Globus pallidus (tissue), 1 donor: ENCODE measurements at regions not wholly inside any gene's neighbourhood (a gene's known extent, or its start where the extent isn't known, plus 50 kb on each side); places are given as distances from the start of the nearest gene placed in this dataset.
"Not testable (repeated sequence)": the region's sequence is repeated elsewhere in the genome, so short reads cannot be mapped to it uniquely, and the experiment has no call there.

Experiments
- DNase-seq: peaks from one replicate; pipeline ENCODE4 v3.0.0-alpha.2; 2015; ENCODE audit warnings: low spot score

GRCh38 chr4:24001486-24002329, 111.9 kb upstream of the PPARGC1A start:
- no peak for DNase-seq

GRCh38 chr4:24000470-24000831, 110.6 kb upstream of the PPARGC1A start:
- DNase-seq, result no peak

GRCh38 chr4:23999714-24000469, 110.0 kb upstream of the PPARGC1A start:
- no peak for DNase-seq

GRCh38 chr4:23993373-23993772, 103.5 kb upstream of the PPARGC1A start:
- no peak for DNase-seq

GRCh38 chr4:23991444-23991843, 101.6 kb upstream of the PPARGC1A start:
- no peak for DNase-seq

GRCh38 chr4:23986270-23986669, 96.4 kb upstream of the PPARGC1A start:
- no peak for DNase-seq

- no peak for DNase-seq
Observed at GRCh38 chr4:23981328-23981727, 91.5 kb upstream of the PPARGC1A start.

- DNase-seq, result no peak
Observed at GRCh38 chr4:23979534-23979933, 89.7 kb upstream of the PPARGC1A start.

- DNase-seq, result no peak
Observed at GRCh38 chr4:23978002-23978401, 88.2 kb upstream of the PPARGC1A start.

GRCh38 chr4:23976423-23976822, 86.6 kb upstream of the PPARGC1A start:
- no peak for DNase-seq

GRCh38 chr4:23973308-23973855, 83.5 kb upstream of the PPARGC1A start:
- DNase-seq, result no peak

- DNase-seq, result no peak
Observed at GRCh38 chr4:23972805-23973204, 83.0 kb upstream of the PPARGC1A start.

- DNase-seq, result no peak
Observed at GRCh38 chr4:23972187-23972586, 82.3 kb upstream of the PPARGC1A start.

- DNase-seq, result no peak
Observed at GRCh38 chr4:23970201-23970850, 80.5 kb upstream of the PPARGC1A start.

- DNase-seq, result no peak
Observed at GRCh38 chr4:23969635-23970145, 79.8 kb upstream of the PPARGC1A start.

- no peak for DNase-seq
Observed at GRCh38 chr4:23967281-23967680, 77.4 kb upstream of the PPARGC1A start.

GRCh38 chr4:23966725-23967124, 76.9 kb upstream of the PPARGC1A start:
- no peak for DNase-seq

- no peak for DNase-seq
Observed at GRCh38 chr4:23962462-23962861, 72.6 kb upstream of the PPARGC1A start.

GRCh38 chr4:23961395-23961794, 71.5 kb upstream of the PPARGC1A start:
- DNase-seq, result not testable (repeated sequence)

- DNase-seq, result no peak
Observed at GRCh38 chr4:23959396-23960148, 69.7 kb upstream of the PPARGC1A start.

- no peak for DNase-seq
Observed at GRCh38 chr4:23958749-23959148, 68.9 kb upstream of the PPARGC1A start.

GRCh38 chr4:23957465-23957864, 67.6 kb upstream of the PPARGC1A start:
- DNase-seq, result no peak
